HG03039 (cell line): ENCODE measurements at regions not wholly inside any gene's neighbourhood (a gene's known extent, or its start where the extent isn't known, plus 50 kb on each side); places are given as distances from the start of the nearest gene placed in this dataset.
"Not testable (repeated sequence)": the region's sequence is repeated elsewhere in the genome, so short reads cannot be mapped to it uniquely, and the experiment has no call there.

Experiments used
- ATAC-seq: cut with Tn5 transposase; IDR thresholded peaks from one replicate; pipeline ENCODE4 v1.9.1; 2021; ENCODE audit warnings: mild to moderate bottlenecking, moderate library complexity; ENCODE audit not compliant: unreplicated experiment

DNA sequence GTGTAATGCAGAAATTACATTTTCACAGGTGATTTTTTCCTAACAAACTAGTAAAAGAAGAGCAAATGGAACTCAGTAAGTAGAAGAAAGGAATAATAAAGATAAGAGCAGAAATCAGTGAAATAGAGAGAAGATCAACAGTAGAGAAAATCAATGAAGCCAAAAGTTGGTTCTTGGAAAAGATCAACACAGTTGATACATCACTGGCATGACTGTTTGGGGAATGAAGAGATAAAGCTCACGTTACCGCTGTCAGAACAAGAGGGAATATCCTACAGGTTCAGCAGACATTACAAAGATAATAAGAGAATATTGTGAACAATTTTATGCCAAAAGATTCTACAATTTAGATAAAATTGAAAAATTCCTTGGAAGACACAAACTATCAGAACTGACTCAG, 146.4 kb downstream of the ACTR3B start:
- no peak for ATAC-seq

DNA sequence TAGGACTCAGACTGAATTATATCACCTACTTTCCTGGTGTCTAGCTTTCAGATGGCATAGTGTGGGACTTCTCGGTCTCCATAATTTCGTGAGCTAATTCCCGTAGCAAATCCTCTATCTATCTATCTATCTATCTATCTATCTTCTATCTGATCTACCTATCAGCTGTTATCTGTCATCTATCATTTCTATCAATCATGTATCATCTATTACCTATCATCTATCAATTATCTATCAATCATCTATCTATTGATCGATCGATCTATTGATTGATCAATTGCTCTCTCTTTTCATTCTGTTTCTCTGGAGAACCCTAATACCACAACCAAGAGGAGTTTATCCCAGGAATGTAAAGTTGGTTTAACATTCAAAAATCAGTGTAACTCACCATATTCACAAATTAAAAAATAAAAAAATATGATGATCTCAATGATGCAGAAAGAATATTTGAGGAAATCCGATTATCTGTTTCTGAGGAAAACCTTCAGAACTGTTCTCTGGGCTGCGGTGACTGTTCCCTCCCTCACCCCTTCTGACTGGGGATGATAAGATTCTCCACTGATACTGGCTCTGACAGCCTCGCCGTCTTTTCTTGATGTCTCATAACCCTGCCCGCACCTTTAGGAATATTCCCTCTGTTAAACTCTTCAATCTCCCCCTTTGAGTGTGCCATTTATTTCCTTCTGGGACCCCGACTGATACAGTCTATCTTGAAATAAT, 147.7 kb downstream of the ACTR3B start:
- ATAC-seq: no peak

DNA sequence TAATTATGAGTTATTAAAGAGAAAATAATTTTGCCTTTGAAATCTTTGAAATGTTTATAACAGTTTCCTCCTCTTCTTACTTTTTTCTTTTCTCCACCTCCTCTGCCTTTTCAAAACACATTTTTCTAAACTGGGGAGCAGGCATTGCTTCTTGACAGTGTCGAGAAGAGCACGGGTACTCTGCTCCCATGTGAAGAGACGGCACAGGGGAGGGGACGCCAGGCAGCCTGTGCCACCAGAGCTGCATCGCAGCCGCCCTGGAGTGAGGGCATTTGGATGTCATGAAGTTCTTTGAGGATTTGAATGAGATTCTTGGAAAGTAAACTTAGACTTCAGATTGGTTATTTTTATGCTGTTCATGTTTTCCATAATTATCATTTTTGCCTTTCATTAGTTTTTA, 149.7 kb downstream of the ACTR3B start:
- ATAC-seq: no peak

DNA sequence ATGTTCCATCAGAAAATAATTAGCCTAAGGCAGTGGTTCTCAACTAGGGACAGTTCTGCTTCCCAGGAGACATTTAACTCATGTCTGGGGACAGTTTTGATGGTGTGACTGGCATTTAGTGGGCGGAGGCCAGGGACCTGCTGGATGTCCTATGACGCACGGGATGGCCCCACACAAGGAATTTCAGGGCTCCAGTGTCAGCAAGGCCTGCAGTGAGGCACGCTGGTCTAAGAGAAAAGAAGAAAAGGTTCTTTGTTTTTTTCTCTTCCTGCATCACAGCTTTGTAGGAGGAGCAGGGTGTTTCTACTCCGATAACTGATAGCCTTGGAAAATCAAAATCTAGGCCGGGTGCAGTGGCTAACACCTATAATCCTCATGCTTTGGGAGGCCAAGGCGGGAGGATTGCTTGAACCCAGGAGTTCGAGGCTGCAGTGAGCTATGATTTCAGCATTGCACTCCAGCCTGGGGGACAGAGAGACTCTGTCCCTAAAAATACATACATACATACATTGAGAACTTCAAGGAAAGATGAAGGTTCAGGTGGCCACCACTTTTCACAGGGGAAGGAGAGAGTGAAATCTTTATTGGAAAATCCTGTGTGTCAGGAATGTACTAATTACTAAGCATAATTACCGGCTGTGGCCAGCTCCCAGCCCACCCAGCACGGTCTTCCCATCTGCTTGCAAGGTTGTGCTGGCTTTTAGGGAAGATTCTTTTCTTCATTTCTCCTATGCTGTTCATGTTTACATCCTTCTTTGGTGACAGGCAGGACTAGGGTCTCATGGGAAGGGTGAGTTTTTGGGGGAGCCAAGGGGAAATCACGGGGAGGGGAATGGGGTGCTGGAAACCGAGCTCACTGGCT, 150.4 kb downstream of the ACTR3B start:
- no peak for ATAC-seq

DNA sequence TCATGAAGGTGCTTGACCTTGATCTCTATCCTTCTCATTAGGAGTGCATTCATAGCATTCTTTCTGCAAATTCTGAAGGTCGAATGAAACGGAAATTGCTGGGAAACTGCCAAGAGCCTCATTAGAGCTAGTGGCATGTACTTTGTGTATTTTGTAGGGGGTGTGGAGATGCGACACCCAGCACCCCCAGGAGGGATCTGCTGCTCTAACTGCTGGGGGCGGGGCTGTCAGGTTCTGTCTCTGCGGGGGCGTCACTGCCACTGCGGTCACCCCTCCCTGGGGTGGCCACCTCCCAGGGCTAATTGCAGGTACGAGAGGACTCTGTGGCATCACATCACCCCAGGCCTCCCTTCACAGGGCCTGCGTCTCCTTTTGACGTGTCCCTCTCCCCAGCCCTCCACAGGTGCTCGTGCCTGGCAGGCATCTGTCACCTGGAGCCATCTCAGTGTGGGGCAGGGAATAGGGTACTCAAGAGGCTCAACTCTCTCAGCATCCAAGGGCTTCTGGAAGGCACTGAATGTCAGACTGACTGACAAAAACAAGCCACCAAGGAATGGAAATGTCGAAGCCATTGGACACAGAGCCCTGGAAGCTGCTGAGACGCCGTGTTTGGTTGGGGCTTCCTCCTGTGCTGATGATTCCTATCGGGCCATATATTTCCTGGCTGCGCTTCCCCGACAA, 151.1 kb downstream of the ACTR3B start:
- no peak for ATAC-seq

- no peak for ATAC-seq
Observed at GRCh38 chr7:152911226-152911560, 151.6 kb downstream of the ACTR3B start.

- no peak for ATAC-seq
Observed at GRCh38 chr7:152911922-152912321, 152.4 kb downstream of the ACTR3B start.

DNA sequence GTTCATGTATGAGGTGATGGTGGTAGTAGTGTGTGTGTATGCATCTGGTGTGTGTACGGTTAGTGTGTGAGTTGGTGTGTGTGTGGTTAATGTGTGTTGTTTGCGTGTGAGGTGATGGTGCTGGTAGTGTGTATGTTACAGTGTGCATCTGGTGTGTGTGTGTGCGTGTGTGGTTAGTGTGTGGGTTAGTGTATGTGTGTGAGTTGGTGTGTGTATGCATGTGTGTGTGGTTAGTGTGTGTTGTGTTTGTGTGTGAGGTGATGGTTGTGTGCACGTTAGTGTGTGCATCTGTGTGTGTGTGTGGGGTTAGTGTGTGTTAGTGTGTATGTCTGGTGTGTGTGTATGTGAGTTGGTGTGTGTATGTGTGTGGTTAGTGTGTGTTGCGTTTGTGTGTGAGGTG, 153.0 kb downstream of the ACTR3B start:
- no peak for ATAC-seq

- ATAC-seq: no peak
Observed at GRCh38 chr7:152913492-152913891, 153.9 kb downstream of the ACTR3B start.

- no peak for ATAC-seq
Observed at GRCh38 chr7:152914014-152914844, 154.7 kb downstream of the ACTR3B start.

DNA sequence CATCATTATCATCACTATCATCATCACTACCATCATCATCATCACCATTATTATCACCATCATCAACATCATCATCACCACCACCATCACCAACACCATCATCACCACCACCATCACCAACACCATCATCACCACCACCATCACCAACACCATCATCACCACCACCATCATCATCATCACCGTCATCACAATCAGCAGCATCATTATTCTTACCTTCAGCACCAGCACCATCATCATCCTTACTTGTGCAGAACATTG, 155.2 kb downstream of the ACTR3B start:
- not testable (repeated sequence) for ATAC-seq

GRCh38 chr7:152922318-152923081, 162.9 kb downstream of the ACTR3B start:
- no peak for ATAC-seq

DNA sequence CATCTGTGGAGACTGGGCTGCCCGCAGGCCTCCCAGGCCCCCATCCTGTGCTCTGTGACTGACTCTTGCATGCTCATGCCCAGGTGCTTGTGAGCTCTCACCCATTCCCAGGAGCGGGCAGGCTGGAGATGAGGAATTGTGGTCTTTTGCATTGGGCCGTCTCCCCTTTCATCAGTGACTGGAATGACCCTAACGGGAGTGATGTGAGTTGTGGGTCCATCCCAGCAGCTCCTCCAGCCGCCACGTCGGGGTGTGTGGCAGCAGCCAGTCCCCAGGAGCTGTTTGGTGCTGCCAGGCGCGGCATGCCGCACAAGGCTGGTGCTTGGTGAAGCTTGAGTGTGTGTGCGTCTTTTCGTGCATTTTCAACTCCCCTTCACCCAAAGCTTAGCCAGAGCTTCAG, 164.2 kb downstream of the ACTR3B start:
- no peak for ATAC-seq

GRCh38 chr7:152924238-152924637, 164.7 kb downstream of the ACTR3B start:
- no peak for ATAC-seq

DNA sequence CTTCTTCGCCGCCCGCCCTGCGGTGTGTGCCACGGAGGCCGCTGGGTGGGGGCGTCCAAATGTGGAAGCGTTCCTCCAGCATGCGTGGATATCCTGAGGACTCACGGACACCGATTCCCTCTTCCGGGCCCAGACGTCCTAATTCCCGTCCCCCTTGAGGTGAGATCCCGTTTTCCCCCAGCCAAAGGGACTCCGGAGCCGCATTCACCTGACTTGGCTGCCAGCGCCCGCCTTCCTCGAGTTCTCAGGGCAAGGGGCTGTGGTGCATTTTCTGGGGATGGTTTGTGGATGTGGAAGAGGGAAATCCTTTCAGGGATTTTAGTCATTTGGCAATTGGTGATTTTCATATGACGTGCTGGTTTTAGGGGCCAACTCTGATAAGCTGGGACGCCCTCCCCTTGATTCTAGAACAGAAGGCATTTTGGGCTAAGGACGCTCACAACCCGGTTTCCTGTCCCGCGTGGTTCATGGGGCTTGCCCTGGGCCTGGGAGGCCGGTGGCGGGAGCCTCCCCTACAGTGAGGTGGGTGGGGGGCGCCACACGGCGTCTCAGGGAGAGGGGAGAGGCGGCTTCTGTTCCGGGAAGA, 165.4 kb downstream of the ACTR3B start:
- no peak for ATAC-seq

DNA sequence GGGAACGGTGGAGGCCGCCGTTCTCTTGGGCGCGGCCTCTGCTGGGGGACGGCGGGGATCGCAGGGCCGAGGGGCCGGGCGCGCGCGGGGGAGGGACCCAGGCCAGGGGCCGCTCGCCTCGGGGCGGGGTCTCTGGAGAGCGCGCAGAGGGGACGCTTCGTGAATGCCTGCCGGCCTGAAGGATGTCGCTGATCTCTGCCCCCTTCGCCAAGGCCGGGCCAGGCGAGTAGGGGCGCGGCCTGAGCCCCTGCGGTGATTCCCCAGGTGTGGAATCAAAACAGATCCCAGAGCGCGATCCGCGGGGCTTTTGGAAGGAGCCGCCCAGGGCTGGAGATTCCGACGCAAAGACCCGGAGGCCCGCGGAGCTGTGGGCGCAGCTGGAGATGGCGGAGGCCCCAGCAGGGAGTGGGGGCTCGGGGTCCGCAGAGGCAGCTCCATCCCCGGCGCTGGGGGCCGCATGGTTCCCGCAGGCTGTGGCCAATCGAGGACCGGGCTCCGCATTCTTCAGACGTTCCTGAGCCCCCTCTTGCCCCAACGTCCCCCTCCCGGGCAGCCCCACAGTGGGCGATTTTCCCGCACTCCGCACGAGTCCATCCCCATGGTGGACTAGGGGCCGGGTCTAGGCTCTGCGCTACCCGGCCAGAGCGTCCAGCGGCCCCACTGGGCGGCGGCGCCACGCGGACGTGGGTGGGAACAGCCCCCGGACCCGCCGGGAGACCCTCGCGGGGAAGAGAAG, 166.0 kb downstream of the ACTR3B start:
- no peak for ATAC-seq

GRCh38 chr7:152931633-152932032, 172.1 kb downstream of the ACTR3B start:
- ATAC-seq: no peak

DNA sequence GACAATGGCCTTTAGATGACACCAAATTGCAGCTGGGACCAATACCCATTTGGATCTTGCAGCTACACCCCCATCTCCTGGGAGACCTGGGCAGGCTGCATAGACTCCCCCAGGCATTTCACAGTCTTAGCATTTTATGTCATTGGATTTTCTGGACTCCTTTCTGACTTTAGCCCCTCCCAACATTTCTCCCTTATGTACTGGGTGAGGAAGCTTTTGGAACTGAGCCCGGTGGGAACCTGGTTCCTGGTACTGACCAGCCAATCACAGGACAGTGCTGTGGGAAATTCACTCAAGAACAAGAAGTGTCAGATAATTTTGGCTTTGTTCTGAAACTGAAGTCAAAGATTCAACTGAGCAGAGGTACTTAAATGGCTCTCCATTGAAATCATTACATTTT, 177.7 kb downstream of the ACTR3B start:
- no peak for ATAC-seq

- not testable (repeated sequence) for ATAC-seq
Observed at GRCh38 chr7:152946616-152947015, 187.1 kb downstream of the ACTR3B start.
